H1 (cell line): ENCODE measurements at regions not wholly inside any gene's neighbourhood (a gene's known extent, or its start where the extent isn't known, plus 50 kb on each side); places are given as distances from the start of the nearest gene placed in this dataset.
A peak's percentile ranks its signal among the peaks of the same experiment; 100 is the strongest.

Source experiments
- CTCF ChIA-PET: fragments of 300-600 bp; sonication (Branson Sonifier 250); formaldehyde crosslinking; loops from one replicate; lab custom pipeline; 2021; ENCODE audit not compliant: partially characterized antibody; lab: Charles Lee
- POLR2A ChIA-PET: fragments of 300-600 bp; sonication (Branson Sonifier 250); formaldehyde crosslinking; loops from one replicate; lab custom pipeline; 2021; ENCODE audit warnings: inconsistent platforms; ENCODE audit not compliant: partially characterized antibody; lab: Charles Lee
- DNase-seq, 2 experiments: peaks; one replicate each; pipeline versions ENCODE4 v3.0.0 to v3.0.0-alpha.2; 2010 to 2022; ENCODE audit warnings: low spot score in 2 of 2, low read depth in 1 of 2, mixed read lengths in 1 of 2
- FAIRE-seq: peaks from 2 replicates; lab custom pipeline; 2011; peaks lifted over from hg19 to GRCh38; lab: Jason Lieb, UNC
- H2AFZ ChIP-seq: 2 replicates; pipeline ENCODE4 v1.8.1; 2012; ENCODE audit warnings: low read length, inconsistent platforms
- H2AK5ac ChIP-seq: 2 replicates; pipeline ENCODE4 v1.6.1; 2013; ENCODE audit warnings: low read depth, low read length
- H2BK120ac ChIP-seq: replicated peaks from 2 replicates; pipeline ENCODE3; 2013; ENCODE audit warnings: low read depth, low read length, inconsistent platforms
- H2BK12ac ChIP-seq: 2 replicates; pipeline ENCODE4 v1.6.1; 2013; ENCODE audit warnings: low read depth, low read length
- H2BK15ac ChIP-seq: 2 replicates; pipeline ENCODE4 v1.6.1; 2013; ENCODE audit warnings: low read length
- H2BK20ac ChIP-seq: 2 replicates; pipeline ENCODE4 v1.6.1; 2013; ENCODE audit warnings: low read length
- H2BK5ac ChIP-seq: 2 replicates; pipeline ENCODE4 v1.6.1; 2013; ENCODE audit warnings: low read depth, low read length
- H3K14ac ChIP-seq: 2 replicates; pipeline ENCODE4 v1.6.1; 2013; ENCODE audit warnings: inconsistent platforms; ENCODE audit not compliant: insufficient read length
- H3K18ac ChIP-seq: 2 replicates; pipeline ENCODE4 v1.6.1; 2013; ENCODE audit warnings: low read length; ENCODE audit errors: extremely low read depth
- H3K23ac ChIP-seq: 2 replicates; pipeline ENCODE4 v1.6.1; 2013; ENCODE audit warnings: inconsistent platforms; ENCODE audit not compliant: insufficient read length
- H3K23me2 ChIP-seq: 2 replicates; pipeline ENCODE4 v1.6.1; 2013; ENCODE audit warnings: low read depth, low read length
- H3K27ac ChIP-seq: 2 replicates; pipeline ENCODE4 v1.6.1; 2011; ENCODE audit warnings: low read depth, low read length, inconsistent platforms
- H3K27me3 ChIP-seq, 4 experiments: replicated peaks in 1 of 4; 1 replicate in 1 of 4; 2 replicates in 3 of 4; pipeline versions ENCODE4 v1.6.1 to v1.8.1; 2011 to 2013; ENCODE audit warnings: low read length in 3 of 4, mild to moderate bottlenecking in 3 of 4, inconsistent platforms in 2 of 4, mixed read lengths in 2 of 4, moderate library complexity in 1 of 4; ENCODE audit not compliant: control insufficient read depth in 3 of 4, insufficient read depth in 3 of 4; ENCODE audit errors: extremely low read depth in 1 of 4
- H3K36me3 ChIP-seq, 4 experiments: 2 replicates each; pipeline versions ENCODE4 v1.6.1 to v1.8.1; 2011 to 2013; ENCODE audit warnings: mild to moderate bottlenecking in 4 of 4, low read length in 3 of 4, moderate library complexity in 2 of 4, control low read depth in 1 of 4, inconsistent platforms in 1 of 4; ENCODE audit not compliant: insufficient read depth in 4 of 4, control insufficient read depth in 2 of 4
- H3K4ac ChIP-seq: replicated peaks from 2 replicates; pipeline ENCODE3; 2013; ENCODE audit warnings: low read length, low read depth, mixed read lengths, inconsistent platforms; ENCODE audit not compliant: insufficient read length
- H3K4me1 ChIP-seq, 4 experiments: replicated peaks in 1 of 4; 1 replicate in 1 of 4; 2 replicates in 3 of 4; pipeline versions ENCODE4 v1.6.1 to v1.8.1; 2011 to 2013; ENCODE audit warnings: low read length in 3 of 4, inconsistent platforms in 2 of 4, mixed read lengths in 1 of 4; ENCODE audit not compliant: insufficient read depth in 4 of 4, control insufficient read depth in 3 of 4
- H3K4me2 ChIP-seq, 2 experiments: 2 replicates each; pipeline versions ENCODE4 v1.6.1 to v1.8.1; 2011 to 2013; ENCODE audit warnings: low read depth in 2 of 2, low read length in 2 of 2, control low read depth in 1 of 2, inconsistent platforms in 1 of 2, mild to moderate bottlenecking in 1 of 2; ENCODE audit not compliant: insufficient read depth in 1 of 2
- H3K4me3 ChIP-seq, 4 experiments: fragments of 200-600, 300-600 bp in 1 of 4; sonication (generic), shearing (Covaris generic), sonication (Bioruptor Twin) in 1 of 4; 2 replicates each; pipeline versions ENCODE4 v1.5.1 to v1.8.1; 2011 to 2016; ENCODE audit warnings: low read length in 4 of 4, low read depth in 3 of 4, control low read depth in 2 of 4, inconsistent platforms in 2 of 4, mild to moderate bottlenecking in 2 of 4, mixed read lengths in 1 of 4, moderate library complexity in 1 of 4; ENCODE audit not compliant: insufficient read depth in 2 of 4; ENCODE audit errors: extremely low read depth in 1 of 4
- H3K56ac ChIP-seq: replicated peaks from 2 replicates; pipeline ENCODE3; 2013; ENCODE audit warnings: low read depth, mild to moderate bottlenecking, mixed read lengths, low read length, inconsistent platforms; ENCODE audit not compliant: insufficient read length
- H3K79me1 ChIP-seq: 2 replicates; pipeline ENCODE4 v1.6.1; 2013; ENCODE audit warnings: low read depth, low read length, control low read depth
- H3K79me2 ChIP-seq, 2 experiments: 2 replicates each; pipeline versions ENCODE4 v1.6.1 to v1.8.1; 2012 to 2013; ENCODE audit warnings: low read length in 2 of 2, mild to moderate bottlenecking in 2 of 2, inconsistent platforms in 1 of 2; ENCODE audit not compliant: insufficient read depth in 2 of 2, control insufficient read depth in 1 of 2
- H3K9ac ChIP-seq, 4 experiments: replicated peaks in 1 of 4; 1 replicate in 1 of 4; 2 replicates in 3 of 4; pipeline versions ENCODE4 v1.6.1 to v1.8.1; 2011 to 2013; ENCODE audit warnings: low read depth in 3 of 4, low read length in 3 of 4, control low read depth in 2 of 4, mild to moderate bottlenecking in 2 of 4, moderate library complexity in 2 of 4, inconsistent platforms in 1 of 4; ENCODE audit errors: extremely low read depth in 1 of 4
- H3K9me3 ChIP-seq, 2 experiments: 2 replicates each; pipeline versions ENCODE4 v1.6.1 to v1.8.1; 2012 to 2013; ENCODE audit warnings: mild to moderate bottlenecking in 2 of 2, moderate library complexity in 2 of 2, control low read depth in 1 of 2, inconsistent platforms in 1 of 2, low read depth in 1 of 2, low read length in 1 of 2, mixed read lengths in 1 of 2; ENCODE audit not compliant: insufficient read depth in 2 of 2
- H4K20me1 ChIP-seq, 2 experiments: replicated peaks in 1 of 2; 2 replicates each; pipeline versions ENCODE3 to v1.8.1; 2011 to 2013; ENCODE audit warnings: inconsistent platforms in 2 of 2, low read length in 2 of 2, mild to moderate bottlenecking in 1 of 2; ENCODE audit not compliant: insufficient read depth in 2 of 2, control insufficient read depth in 1 of 2
- H4K5ac ChIP-seq: 2 replicates; pipeline ENCODE4 v1.6.1; 2013; ENCODE audit warnings: low read length, low read depth, mixed read lengths, inconsistent platforms; ENCODE audit not compliant: insufficient read length
- H4K8ac ChIP-seq: 2 replicates; pipeline ENCODE4 v1.8.0; 2013; ENCODE audit warnings: mild to moderate bottlenecking, moderate library complexity, low read length, inconsistent platforms; ENCODE audit not compliant: insufficient read depth; ENCODE audit errors: extremely low read depth
- H4K91ac ChIP-seq: replicated peaks from 2 replicates; pipeline ENCODE3; 2013; ENCODE audit warnings: low read length, mixed read lengths, inconsistent platforms; ENCODE audit not compliant: insufficient read length
- BACH1 ChIP-seq: IDR thresholded peaks from 2 replicates; pipeline ENCODE4 v1.6.1; 2012; ENCODE audit warnings: low read length, improper control_type of control experiment
- CBX5 ChIP-seq: fragments of 300-800, 300-1000 bp; sonication (generic); IDR thresholded peaks from 2 replicates; pipeline ENCODE4 v1.7.1; 2016; ENCODE audit warnings: antibody characterized with exemption, low read length, low read depth
- MAFK ChIP-seq: IDR thresholded peaks from 2 replicates; pipeline ENCODE4 v1.6.1; 2012; ENCODE audit warnings: low read depth, mild to moderate bottlenecking, improper control_type of control experiment, low read length
- POLR2AphosphoS5 ChIP-seq: IDR thresholded peaks from 2 replicates; pipeline ENCODE4 v1.6.1; 2011; ENCODE audit warnings: low read depth, low read length
- WGBS, 2 experiments: shearing (Covaris generic) in 1 of 2; methylation state at CpG; one replicate each; pipeline versions ENCODE4 v1.1.6 to v1.1.7; 2013 to 2015; ENCODE audit warnings: low lambda C conversion rate in 2 of 2, mixed read lengths in 2 of 2, inconsistent platforms in 1 of 2, low coverage in 1 of 2, missing lambda C conversion rate in 1 of 2; ENCODE audit not compliant: insufficient replicate concordance in 2 of 2, insufficient coverage in 1 of 2, insufficient read length in 1 of 2; ENCODE audit errors: extremely low coverage in 1 of 2, missing lambda C conversion rate in 1 of 2; 5-methylcytosine and 5-hydroxymethylcytosine counted together

DNA sequence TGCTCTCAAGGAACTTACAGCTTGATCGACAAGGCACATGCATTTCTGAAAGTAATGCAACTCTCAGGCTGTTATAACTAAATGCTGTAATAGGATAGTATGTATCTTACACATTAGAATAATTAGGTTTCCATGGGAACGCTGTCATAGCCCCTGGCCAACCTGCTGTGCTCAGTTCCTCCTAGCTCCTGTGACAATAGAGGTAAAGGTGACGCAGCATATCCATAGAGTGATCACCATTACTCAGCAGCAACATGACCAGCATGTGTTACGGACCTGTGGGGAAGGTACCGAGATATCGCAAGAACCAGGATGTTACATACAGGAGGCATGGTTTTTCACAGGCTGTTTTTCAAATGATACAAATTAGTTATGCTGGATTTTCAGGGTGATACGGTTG, 150.7 kb downstream of the CAND1 start:
- H3K56ac ChIP-seq, result no peak overlapping the region
- H3K4me2 ChIP-seq, result peak overlapping the region in 1 of 2 experiments; percentile 43; a peak in 2 of 4 replicates
- no peaks in the 10 kb centered on the region for H3K9me3 ChIP-seq
- no peak overlapping the region for H2BK120ac ChIP-seq
- no peak for TF ChIP-seq CBX5
- TF ChIP-seq POLR2AphosphoS5, result no peak
- peak; percentile 91 for TF ChIP-seq MAFK
- TF ChIP-seq BACH1, result peak; percentile 99
- H2BK5ac ChIP-seq, result no peak overlapping the region
- H3K4me1 ChIP-seq, result peaks cover 0 to 17% (median 11%) of the 10 kb centered on the region in 4 experiments; a peak in 5 of 7 replicates
- H3K27ac ChIP-seq, result no peak overlapping the region
- no peaks in the 10 kb centered on the region for H3K23me2 ChIP-seq
- no peak overlapping the region for H4K91ac ChIP-seq
- no peak overlapping the region for H4K8ac ChIP-seq
- H3K14ac ChIP-seq, result no peak overlapping the region
- H3K79me2 ChIP-seq, result no peaks in the 10 kb centered on the region
- no peak overlapping the region for H3K9ac ChIP-seq
- FAIRE-seq (peak; percentile 19), DNase-seq (no peak)
- H3K4ac ChIP-seq, result no peak overlapping the region
- no peak overlapping the region for H3K4me3 ChIP-seq
- no peak overlapping the region for H2BK15ac ChIP-seq
- H4K5ac ChIP-seq, result no peak overlapping the region
- no peak overlapping the region for H2BK20ac ChIP-seq
- H2AFZ ChIP-seq, result 0 out of 2 replicates have a peak overlapping the region, but pooled peaks have one; percentile 1
- H3K18ac ChIP-seq, result no peak overlapping the region
- ChIA-PET POLR2A (no interaction called here), CTCF (interaction anchor here (0.6 to 3.8 kb wide), 5 partner anchors 11 to 66 kb away, joined by 3 to 10 read pairs (median 4); no protein-coding TSS in a partner anchor)
- no peaks in the 10 kb centered on the region for H3K79me1 ChIP-seq
- H4K20me1 ChIP-seq, result no peaks in the 10 kb centered on the region
- no peak overlapping the region for H3K23ac ChIP-seq
- H2AK5ac ChIP-seq, result 0 out of 2 replicates have a peak overlapping the region, but pooled peaks have one; percentile 70
- no peaks in the 10 kb centered on the region for H3K36me3 ChIP-seq
- H2BK12ac ChIP-seq, result 0 out of 2 replicates have a peak overlapping the region, but pooled peaks have one; percentile 10
- 88% methylated on average over 7 of the region's 7 CpGs; no CpG with 5 or more reads in 1 of the 2 experiments for WGBS, 2 experiments
- H3K27me3 ChIP-seq, result no peaks in the 10 kb centered on the region
